BLaER1 treated with 17β-estradiol and CSF1 and Interleukin-3, amounts not matched to agents 10 nM and 100 nM (cell line): ENCODE measurements at regions not wholly inside any gene's neighbourhood (a gene's known extent, or its start where the extent isn't known, plus 50 kb on each side); places are given as distances from the start of the nearest gene placed in this dataset.
A peak's percentile ranks its signal among the peaks of the same experiment; 100 is the strongest.

Experiments used
- H3K27ac ChIP-seq, 11 experiments: shearing (Covaris generic); formaldehyde crosslinking; 2 replicates each; pipeline ENCODE4 v1.8.1; 2022
- H3K27me3 ChIP-seq, 11 experiments: shearing (Covaris generic); formaldehyde crosslinking; 2 replicates each; pipeline ENCODE4 v1.8.1; 2022
- H3K36me3 ChIP-seq, 11 experiments: shearing (Covaris generic); formaldehyde crosslinking; 2 replicates each; pipeline ENCODE4 v1.8.1; 2022
- H3K4me1 ChIP-seq, 10 experiments: shearing (Covaris generic); formaldehyde crosslinking; 2 replicates each; pipeline ENCODE4 v1.8.1; 2022
- H3K4me2 ChIP-seq, 11 experiments: shearing (Covaris generic); formaldehyde crosslinking; 2 replicates each; pipeline ENCODE4 v1.8.1; 2022
- H3K4me3 ChIP-seq, 10 experiments: shearing (Covaris generic); formaldehyde crosslinking; 2 replicates each; pipeline ENCODE4 v1.8.1; 2022
- H3K9ac ChIP-seq, 11 experiments: shearing (Covaris generic); formaldehyde crosslinking; 2 replicates each; pipeline ENCODE4 v1.8.1; 2022
- H3K9me3 ChIP-seq, 11 experiments: shearing (Covaris generic); formaldehyde crosslinking; replicated peaks in 1 of 11; 2 replicates each; pipeline ENCODE4 v1.8.1; 2022
- H4K20me1 ChIP-seq, 11 experiments: shearing (Covaris generic); formaldehyde crosslinking; 2 replicates each; pipeline ENCODE4 v1.8.1; 2022
- Cebpa-rat ChIP-seq, 11 experiments: shearing (Covaris generic); IDR thresholded peaks; 2 replicates each; pipeline ENCODE4 v1.8.1; 2022

DNA sequence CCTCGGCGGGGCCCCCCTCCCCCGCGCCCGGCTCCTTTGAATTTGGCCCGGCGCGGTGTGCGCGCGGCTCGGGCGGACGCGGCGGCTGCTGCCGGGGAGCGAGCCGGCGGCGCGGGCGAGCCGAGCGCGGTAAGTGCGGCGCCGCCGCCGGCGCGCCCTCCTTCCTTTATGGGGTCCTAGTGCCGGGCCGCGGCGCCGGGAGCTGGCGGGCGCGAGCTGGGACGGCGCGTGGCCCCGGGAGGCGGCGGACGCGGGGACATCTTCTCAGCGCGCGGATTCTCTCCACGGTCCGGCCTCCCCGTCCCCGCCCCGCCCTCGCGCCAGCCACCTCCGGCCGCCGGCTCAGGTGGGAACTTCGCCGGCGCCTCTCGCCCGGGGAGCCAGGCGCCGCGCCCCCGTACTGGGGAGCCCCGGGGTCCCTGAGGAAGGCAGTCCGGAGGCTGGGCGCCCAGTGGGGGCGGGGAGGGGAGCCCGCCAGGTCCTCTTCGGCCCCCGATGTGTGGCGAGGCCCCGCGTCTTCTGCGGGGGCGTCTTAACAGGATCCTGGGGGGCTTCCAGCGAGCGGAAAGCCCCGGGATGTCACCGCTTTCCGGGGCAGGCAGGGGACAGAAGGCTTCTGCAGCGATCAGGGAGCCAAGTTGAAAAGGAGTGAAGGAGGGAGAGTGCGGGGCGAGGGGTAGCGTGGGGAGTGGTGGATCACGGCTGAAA, 98.4 kb upstream of the TENM3 start:
- Histone ChIP-seq H3K9me3 (peaks cover 4 to 18% (median 13%) of the 10 kb centered on the region in 11 experiments; a peak in 17 of 22 replicates), H3K36me3 (0 out of 22 replicates have a peak, but pooled peaks cover 0 to 6% (median 0%) of the 10 kb centered on the region in 11 experiments), H3K27me3 (peaks cover 30 to 63% (median 52%) of the 10 kb centered on the region in 11 experiments), H3K4me2 (peak overlapping the region; percentile 76 to 98 (median 93)), H3K27ac (peak overlapping the region in 10 of 11 experiments; percentile 56 to 91 (median 84); a peak in 19 of 22 replicates), H3K4me3 (peak overlapping the region; percentile 71 to 93 (median 89)), H3K9ac (peak overlapping the region; percentile 80 to 96 (median 87)), H3K4me1 (peaks cover 0 to 14% (median 8%) of the 10 kb centered on the region in 10 experiments; a peak in 14 of 20 replicates), H4K20me1 (peaks cover 0 to 32% (median 0%) of the 10 kb centered on the region in 11 experiments; a peak in 4 of 22 replicates)
- TF ChIP-seq Cebpa-rat (IDR thresholded peaks at IDR 0.05) = no peak

DNA sequence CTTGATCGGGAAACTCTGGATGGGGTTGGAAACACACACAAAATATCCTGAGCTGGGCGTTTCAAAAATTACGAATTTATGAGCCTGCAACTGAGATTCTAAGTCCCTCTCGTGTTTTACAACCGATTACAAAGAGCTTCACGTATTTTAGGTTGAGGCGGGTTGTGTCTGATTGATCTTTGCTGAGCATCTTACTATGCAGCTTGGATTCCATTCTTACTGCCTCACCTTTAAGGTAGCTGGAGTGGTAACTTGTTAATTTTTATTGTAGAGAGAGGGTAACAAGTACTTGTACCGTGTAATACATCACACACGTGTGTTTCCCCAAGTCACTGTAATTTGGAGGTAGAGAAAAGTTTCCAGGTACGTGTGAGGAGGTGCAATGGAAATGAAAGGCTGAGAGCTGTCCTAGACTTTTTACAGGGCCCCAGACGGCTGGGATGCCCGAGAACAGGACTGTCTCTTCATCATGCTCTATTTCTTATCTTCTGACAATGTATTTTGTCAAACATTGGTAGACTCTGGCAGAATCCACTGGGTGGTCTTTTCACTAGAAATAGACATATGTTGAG, 97.8 kb upstream of the TENM3 start:
- peaks cover 0 to 37% (median 0%) of the 10 kb centered on the region in 11 experiments; a peak in 5 of 22 replicates for H4K20me1 ChIP-seq
- 0 out of 22 replicates have a peak, but pooled peaks cover 0 to 6% (median 0%) of the 10 kb centered on the region in 11 experiments for H3K36me3 ChIP-seq
- peak overlapping the region; percentile 71 to 93 (median 89) for H3K4me3 ChIP-seq
- peak overlapping the region; percentile 80 to 96 (median 87); a peak in 21 of 22 replicates for H3K9ac ChIP-seq
- TF ChIP-seq Cebpa-rat (IDR thresholded peaks at IDR 0.05) = no peak
- H3K9me3 ChIP-seq = peaks cover 4 to 18% (median 13%) of the 10 kb centered on the region in 11 experiments; a peak in 17 of 22 replicates
- H3K4me2 ChIP-seq = peak overlapping the region; percentile 76 to 98 (median 93)
- peak overlapping the region in 10 of 11 experiments; percentile 56 to 91 (median 84); a peak in 19 of 22 replicates for H3K27ac ChIP-seq
- H3K27me3 ChIP-seq = peaks cover 30 to 57% (median 47%) of the 10 kb centered on the region in 11 experiments
- peaks cover 0 to 14% (median 8%) of the 10 kb centered on the region in 10 experiments; a peak in 14 of 20 replicates for H3K4me1 ChIP-seq

DNA sequence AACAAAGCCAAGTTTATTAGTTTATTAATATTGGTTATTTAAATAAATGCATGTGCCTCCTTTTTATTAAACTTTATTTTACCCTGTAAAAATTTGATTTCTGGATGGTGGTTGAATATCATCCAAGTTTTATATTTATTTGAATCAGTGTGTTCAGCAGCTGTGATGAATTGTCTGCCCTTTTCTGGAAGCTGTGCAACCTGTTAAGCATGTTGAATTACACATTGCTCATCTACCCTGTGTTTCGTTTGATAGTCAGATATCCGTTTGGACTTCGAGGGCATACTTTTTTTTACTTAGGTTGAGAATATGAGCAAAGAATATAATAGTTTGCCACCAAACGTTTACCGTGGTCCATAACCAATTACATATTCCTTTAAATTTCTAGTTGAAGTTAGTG, 95.8 kb upstream of the TENM3 start:
- Histone ChIP-seq H3K9me3 (peaks cover 2 to 10% (median 9%) of the 10 kb centered on the region in 11 experiments; a peak in 17 of 22 replicates), H3K4me1 (peaks cover 0 to 14% (median 8%) of the 10 kb centered on the region in 10 experiments; a peak in 14 of 20 replicates), H3K4me3 (no peak overlapping the region), H3K27ac (no peak overlapping the region), H3K27me3 (peaks cover 20 to 37% (median 31%) of the 10 kb centered on the region in 11 experiments), H3K9ac (no peak overlapping the region), H3K4me2 (no peak overlapping the region), H3K36me3 (0 out of 22 replicates have a peak, but pooled peaks cover 0 to 4% (median 0%) of the 10 kb centered on the region in 11 experiments), H4K20me1 (peaks cover 0 to 47% (median 0%) of the 10 kb centered on the region in 11 experiments; a peak in 5 of 22 replicates)
- no peak for TF ChIP-seq Cebpa-rat (IDR thresholded peaks at IDR 0.05)

DNA sequence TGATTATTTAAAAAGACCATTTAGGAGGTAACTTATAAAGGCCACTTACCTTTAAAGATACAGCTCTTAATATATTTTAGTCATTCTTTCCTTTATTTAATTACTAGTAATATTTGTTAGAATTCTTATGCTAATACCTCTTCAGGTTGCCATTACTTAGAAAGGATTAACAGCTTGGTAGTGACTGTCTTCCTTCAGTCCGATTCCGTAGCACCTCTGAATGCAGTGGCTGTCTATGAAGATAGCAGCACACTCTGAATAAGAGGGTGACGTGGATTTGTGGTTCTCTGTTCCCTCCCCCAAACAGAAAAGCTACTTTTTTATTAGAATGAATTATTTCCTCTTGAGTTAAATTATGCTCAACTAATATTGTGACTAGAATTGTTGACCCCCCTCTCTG, 92.6 kb upstream of the TENM3 start:
- TF ChIP-seq Cebpa-rat (IDR thresholded peaks at IDR 0.05) = no peak
- H3K9ac ChIP-seq = no peak overlapping the region

DNA sequence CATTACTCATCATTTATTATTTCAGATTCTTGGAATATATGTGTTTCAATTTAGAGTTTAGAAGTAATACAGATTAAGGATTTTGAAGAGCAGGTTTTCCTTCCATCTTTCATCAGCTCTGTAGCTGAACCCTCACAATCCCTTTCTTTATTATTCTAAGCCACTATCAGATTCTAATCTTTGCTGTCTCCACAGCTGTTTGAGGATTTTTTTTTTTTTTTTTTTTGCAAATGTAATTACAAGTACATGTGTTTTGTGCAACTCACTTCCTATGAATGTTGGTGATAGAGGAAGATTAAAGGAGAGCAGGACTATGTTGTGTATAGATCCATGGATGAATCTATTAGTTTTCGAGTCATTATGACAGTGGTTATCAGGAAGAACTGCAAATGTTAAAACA, 87.4 kb upstream of the TENM3 start:
- H3K27ac ChIP-seq = no peak overlapping the region
- H3K4me1 ChIP-seq = no peaks in the 10 kb centered on the region
- H3K4me3 ChIP-seq = no peak overlapping the region
- peaks cover 13 to 27% (median 20%) of the 10 kb centered on the region in 11 experiments; a peak in 18 of 22 replicates for H3K9me3 ChIP-seq
- H4K20me1 ChIP-seq = peaks cover 0 to 19% (median 0%) of the 10 kb centered on the region in 11 experiments; a peak in 3 of 22 replicates
- H3K4me2 ChIP-seq = no peak overlapping the region
- no peak for TF ChIP-seq Cebpa-rat (IDR thresholded peaks at IDR 0.05)
- H3K36me3 ChIP-seq = peaks cover 0 to 30% (median 11%) of the 10 kb centered on the region in 11 experiments; a peak in 11 of 22 replicates
- H3K9ac ChIP-seq = no peak overlapping the region
- no peaks in the 10 kb centered on the region for H3K27me3 ChIP-seq

More for the DNA sequence above, 92.6 kb upstream of the TENM3 start:
- Histone ChIP-seq H3K9me3 (no peaks in the 10 kb centered on the region), H4K20me1 (peaks cover 0 to 49% (median 0%) of the 10 kb centered on the region in 11 experiments; a peak in 5 of 22 replicates), H3K4me1 (peaks cover 0 to 4% (median 2%) of the 10 kb centered on the region in 10 experiments; a peak in 12 of 20 replicates), H3K27me3 (peaks cover 1 to 11% (median 3%) of the 10 kb centered on the region in 11 experiments; a peak in 20 of 22 replicates), H3K4me2 (no peak overlapping the region), H3K4me3 (no peak overlapping the region), H3K36me3 (no peaks in the 10 kb centered on the region), H3K27ac (no peak overlapping the region)

DNA sequence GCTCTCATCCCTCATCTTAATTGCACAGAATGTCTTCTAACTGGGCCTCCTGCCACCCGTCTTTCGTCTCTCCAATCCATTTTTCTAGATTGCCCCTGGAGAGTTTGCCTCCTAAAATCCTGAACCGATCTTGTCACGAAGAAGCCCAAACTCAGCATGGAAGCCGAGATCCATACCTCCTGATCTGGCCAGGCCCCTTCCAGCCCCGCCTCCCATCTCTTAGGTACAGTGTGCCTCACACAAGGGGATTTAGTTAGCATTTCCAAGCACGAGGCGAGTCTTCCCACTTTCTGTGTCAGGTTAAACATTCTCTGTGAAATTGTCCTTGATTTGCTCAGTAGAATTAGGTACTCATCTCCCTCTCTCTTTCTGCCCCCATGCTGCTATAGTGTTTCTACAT, 80.0 kb upstream of the TENM3 start:
- peaks cover 13 to 45% (median 26%) of the 10 kb centered on the region in 11 experiments; a peak in 19 of 22 replicates for H3K9me3 ChIP-seq
- H3K36me3 ChIP-seq = peaks cover 0 to 31% (median 5%) of the 10 kb centered on the region in 11 experiments; a peak in 8 of 22 replicates
- H4K20me1 ChIP-seq = peaks cover 0 to 56% (median 0%) of the 10 kb centered on the region in 11 experiments; a peak in 3 of 22 replicates
- no peak overlapping the region for H3K4me2 ChIP-seq
- TF ChIP-seq Cebpa-rat (IDR thresholded peaks at IDR 0.05) = no peak
- no peak overlapping the region for H3K27ac ChIP-seq
- H3K9ac ChIP-seq = no peak overlapping the region
- no peak overlapping the region for H3K4me3 ChIP-seq
- H3K4me1 ChIP-seq = no peaks in the 10 kb centered on the region
- H3K27me3 ChIP-seq = no peaks in the 10 kb centered on the region

DNA sequence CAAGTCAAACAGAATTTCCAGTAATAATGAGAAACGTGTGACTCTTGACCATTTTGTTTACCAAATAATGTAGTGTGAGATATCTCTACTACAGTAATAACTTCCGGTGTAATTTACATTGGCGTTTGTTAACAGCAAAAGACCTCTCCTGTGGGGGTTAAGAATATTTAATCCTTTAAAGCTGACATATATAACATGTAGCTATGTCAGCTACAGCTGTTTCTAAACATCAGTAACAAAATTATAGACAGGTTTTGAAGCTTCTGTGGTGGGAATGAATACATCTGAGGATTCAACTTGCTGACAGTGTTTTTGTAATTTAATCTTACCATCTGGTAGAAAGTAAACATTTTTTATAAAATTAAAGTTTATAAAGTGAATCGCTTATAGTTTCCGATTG, 73.6 kb upstream of the TENM3 start:
- Histone ChIP-seq H4K20me1 (peaks cover 0 to 28% (median 0%) of the 10 kb centered on the region in 11 experiments; a peak in 2 of 22 replicates), H3K4me1 (no peaks in the 10 kb centered on the region), H3K9ac (no peak overlapping the region), H3K36me3 (peaks cover 0 to 4% (median 0%) of the 10 kb centered on the region in 11 experiments; a peak in 1 of 22 replicates), H3K9me3 (no peaks in the 10 kb centered on the region), H3K27me3 (no peaks in the 10 kb centered on the region), H3K4me2 (no peak overlapping the region), H3K27ac (no peak overlapping the region), H3K4me3 (no peak overlapping the region)
- TF ChIP-seq Cebpa-rat (IDR thresholded peaks at IDR 0.05) = no peak

DNA sequence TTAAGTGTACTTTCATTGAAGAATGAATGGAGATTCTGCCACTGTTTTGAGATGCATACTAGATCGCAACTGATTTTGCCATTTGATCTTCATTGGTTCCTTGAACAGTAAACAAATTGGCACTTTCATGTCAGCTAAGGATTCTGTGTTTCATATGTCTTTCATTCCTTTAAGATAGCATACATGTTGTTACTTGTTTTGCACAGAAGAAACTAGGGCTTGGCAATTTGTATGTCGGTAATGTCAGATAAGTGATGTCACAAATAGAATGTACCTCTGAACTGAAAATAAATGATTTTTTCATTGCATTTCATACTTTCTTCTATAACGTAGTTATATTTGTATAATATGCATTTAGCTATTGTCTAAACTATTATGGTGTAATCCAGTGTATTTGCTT, 73.2 kb upstream of the TENM3 start:
- no peak overlapping the region for H3K9ac ChIP-seq
- H3K27me3 ChIP-seq = no peaks in the 10 kb centered on the region
- peaks cover 0 to 25% (median 0%) of the 10 kb centered on the region in 11 experiments; a peak in 2 of 22 replicates for H4K20me1 ChIP-seq
- no peak overlapping the region for H3K4me3 ChIP-seq
- H3K36me3 ChIP-seq = peaks cover 0 to 4% (median 0%) of the 10 kb centered on the region in 11 experiments; a peak in 1 of 22 replicates
- no peak overlapping the region for H3K4me2 ChIP-seq
- H3K27ac ChIP-seq = no peak overlapping the region
- H3K9me3 ChIP-seq = no peaks in the 10 kb centered on the region
- TF ChIP-seq Cebpa-rat (IDR thresholded peaks at IDR 0.05) = no peak
- no peaks in the 10 kb centered on the region for H3K4me1 ChIP-seq
